Adrenal gland (tissue), 9 donors: ENCODE measurements at regions not wholly inside any gene's neighbourhood (a gene's known extent, or its start where the extent isn't known, plus 50 kb on each side); places are given as distances from the start of the nearest gene placed in this dataset.

Experiments
- DNase-seq, 7 donors: peaks; one replicate each; pipeline ENCODE4 v3.0.0-alpha.2; 2019 to 2020
- H3K27ac ChIP-seq, 5 donors: fragments of 200-600 bp; sonication (generic) in 4 of 5; 1 replicate in 3 of 5; 2 replicates in 2 of 5; pipeline versions ENCODE4 v1.5.1 to v1.8.0; 2016 to 2020; ENCODE audit warnings: mild to moderate bottlenecking in 1 of 5
- H3K27me3 ChIP-seq: fragments of 200-600 bp; 2 replicates; pipeline ENCODE4 v1.8.0; 2021
- H3K36me3 ChIP-seq, 2 donors: fragments of 200-600 bp; replicated peaks in 1 of 2; 1 replicate in 1 of 2; 2 replicates in 1 of 2; pipeline versions ENCODE4 v1.5.1 to v1.8.0; 2018 to 2022
- H3K4me1 ChIP-seq, 2 donors: fragments of 200-600 bp; replicated peaks in 1 of 2; 1 replicate in 1 of 2; 2 replicates in 1 of 2; pipeline versions ENCODE4 v1.5.1 to v1.8.0; 2018 to 2021
- H3K4me3 ChIP-seq, 4 donors: fragments of 200-600 bp; sonication (generic) in 3 of 4; one replicate each; pipeline ENCODE4 v1.5.1; 2016 to 2018
- H3K9me3 ChIP-seq, 3 donors: fragments of 200-600 bp; sonication (generic) in 1 of 3; replicated peaks in 1 of 3; 1 replicate in 2 of 3; 2 replicates in 1 of 3; pipeline versions ENCODE4 v1.5.1 to v1.8.0; 2016 to 2021
- CTCF ChIP-seq, 6 experiments: fragments of 450-650 bp in 4 of 6; fragments of 200-600 bp in 2 of 6; sonication (generic) in 1 of 6; IDR thresholded peaks; 1 replicate in 5 of 6; 2 replicates in 1 of 6; pipeline versions ENCODE4 v1.5.1 to v1.8.0; 2016 to 2021; ENCODE audit warnings: antibody characterized with exemption in 6 of 6, mild to moderate bottlenecking in 2 of 6, moderate library complexity in 1 of 6
- POLR2A ChIP-seq, 2 donors: fragments of 450-650 bp; IDR thresholded peaks; one replicate each; pipeline ENCODE4 v1.6.1; 2017; ENCODE audit warnings: antibody characterized with exemption in 2 of 2, mild to moderate bottlenecking in 2 of 2, moderate library complexity in 1 of 2
- WGBS, 4 donors: extraction: QIAGEN DNeasy Blood & Tissue Kit in 2 of 4; methylation state at CpG; one replicate each; pipeline versions ENCODE4 v1.1.5 to v1.1.7; 2013 to 2017; 5-methylcytosine and 5-hydroxymethylcytosine counted together
- intact Hi-C, 2 donors: fragments of 100-400 bp; cut with DNase I; formaldehyde crosslinking; loops; one replicate each; pipeline versions ENCODE4 v1.14.1 to v1.15.0; 2022 to 2023
- donor health status: healthy with polysubstance abuse.
- donor health status: Bipolar disorder and iron deficiency.
- donor health status: DM: yes; HTN: yes; CAD: no.
- donor health status: DM: no; HTN: no; CAD: no.
- donor health status: DM: no; HTN: no; CAD: no.

GRCh38 chr7:45459476-45459875, 114.7 kb upstream of the ADCY1 start:
- DNase-seq: no peak
- no peaks in the 10 kb centered on the region for H3K9me3 ChIP-seq
- no peak overlapping the region for H3K27ac ChIP-seq
- intact Hi-C loops: no loop called here
- no peak overlapping the region for H3K4me3 ChIP-seq
- no peak for TF ChIP-seq POLR2A (IDR thresholded peaks at IDR 0.05)
- no peak for TF ChIP-seq CTCF (IDR thresholded peaks at IDR 0.05)
- H3K36me3 ChIP-seq: no peaks in the 10 kb centered on the region
- 51 to 64% (median 56%) methylated on average over 4 of the region's 4 CpGs for WGBS, 4 donors
- no peaks in the 10 kb centered on the region for H3K4me1 ChIP-seq
- H3K27me3 ChIP-seq: no peaks in the 10 kb centered on the region

- no peak for DNase-seq
- no peaks in the 10 kb centered on the region for H3K4me1 ChIP-seq
- intact Hi-C loops: no loop called here
- H3K9me3 ChIP-seq: no peaks in the 10 kb centered on the region
- no peaks in the 10 kb centered on the region for H3K27me3 ChIP-seq
- 75 to 81% (median 77%) methylated on average over 3 of the region's 3 CpGs for WGBS, 4 donors
- H3K36me3 ChIP-seq: no peaks in the 10 kb centered on the region
- H3K4me3 ChIP-seq: no peak overlapping the region
- TF ChIP-seq POLR2A (IDR thresholded peaks at IDR 0.05) (no peak), CTCF (IDR thresholded peaks at IDR 0.05) (no peak)
- no peak overlapping the region for H3K27ac ChIP-seq
Observed at GRCh38 chr7:45460379-45460778, 113.8 kb upstream of the ADCY1 start.

GRCh38 chr7:45461026-45461425, 113.1 kb upstream of the ADCY1 start:
- H3K4me3 ChIP-seq: no peak overlapping the region
- H3K9me3 ChIP-seq: no peaks in the 10 kb centered on the region
- no peak overlapping the region for H3K27ac ChIP-seq
- intact Hi-C loops: no loop called here
- H3K27me3 ChIP-seq: no peaks in the 10 kb centered on the region
- H3K4me1 ChIP-seq: no peaks in the 10 kb centered on the region
- no peak for DNase-seq
- 57 to 81% (median 68%) methylated on average over 3 of the region's 3 CpGs for WGBS, 4 donors
- no peaks in the 10 kb centered on the region for H3K36me3 ChIP-seq
- TF ChIP-seq CTCF (IDR thresholded peaks at IDR 0.05): no peak
- TF ChIP-seq POLR2A (IDR thresholded peaks at IDR 0.05): no peak

GRCh38 chr7:45469103-45469502, 105.1 kb upstream of the ADCY1 start:
- Histone ChIP-seq H3K4me1 (no peaks in the 10 kb centered on the region), H3K36me3 (no peaks in the 10 kb centered on the region), H3K27me3 (no peaks in the 10 kb centered on the region), H3K4me3 (no peak overlapping the region), H3K27ac (no peak overlapping the region), H3K9me3 (no peaks in the 10 kb centered on the region)
- no peak for TF ChIP-seq CTCF (IDR thresholded peaks at IDR 0.05)
- TF ChIP-seq POLR2A (IDR thresholded peaks at IDR 0.05): no peak
- intact Hi-C loops: no loop called here
- WGBS, 4 donors: 50 to 77% (median 61%) methylated on average over 1 of the region's 1 CpG
- no peak for DNase-seq
